WTC11 (cell line): ENCODE measurements at regions not wholly inside any gene's neighbourhood (a gene's known extent, or its start where the extent isn't known, plus 50 kb on each side); places are given as distances from the start of the nearest gene placed in this dataset.

Experiments used
- E2F1 ChIP-seq: sonication (generic); formaldehyde crosslinking; IDR thresholded peaks from 2 replicates; pipeline ENCODE4 v1.8.0; 2022; ENCODE audit warnings: mild to moderate bottlenecking, missing genetic modification reagents
- EMX1 ChIP-seq: fragments of 250-450 bp; sonication (Bioruptor Pico); IDR thresholded peaks from 2 replicates; pipeline ENCODE4 v1.8.0; 2021; ENCODE audit warnings: mild to moderate bottlenecking
- NFYB ChIP-seq: sonication (generic); formaldehyde crosslinking; conservative IDR thresholded peaks from 2 replicates; pipeline ENCODE4 v1.8.0; 2022; ENCODE audit warnings: low read depth, missing genetic modification reagents
- USF1 ChIP-seq: sonication (generic); formaldehyde crosslinking; IDR thresholded peaks from 2 replicates; pipeline ENCODE4 v1.8.0; 2022; ENCODE audit warnings: mild to moderate bottlenecking, missing genetic modification reagents
- TF ChIP-seq, protein P1 (sequence below): fragments of 200-600 bp; IDR thresholded peaks from 2 replicates; pipeline ENCODE4 v1.8.0; 2022; ENCODE audit warnings: antibody characterized with exemption
- TF ChIP-seq, protein P2 (sequence below): sonication (generic); formaldehyde crosslinking; IDR thresholded peaks from 2 replicates; pipeline ENCODE4 v1.8.1; 2022; ENCODE audit warnings: mild to moderate bottlenecking, moderate library complexity, missing genetic modification reagents

DNA sequence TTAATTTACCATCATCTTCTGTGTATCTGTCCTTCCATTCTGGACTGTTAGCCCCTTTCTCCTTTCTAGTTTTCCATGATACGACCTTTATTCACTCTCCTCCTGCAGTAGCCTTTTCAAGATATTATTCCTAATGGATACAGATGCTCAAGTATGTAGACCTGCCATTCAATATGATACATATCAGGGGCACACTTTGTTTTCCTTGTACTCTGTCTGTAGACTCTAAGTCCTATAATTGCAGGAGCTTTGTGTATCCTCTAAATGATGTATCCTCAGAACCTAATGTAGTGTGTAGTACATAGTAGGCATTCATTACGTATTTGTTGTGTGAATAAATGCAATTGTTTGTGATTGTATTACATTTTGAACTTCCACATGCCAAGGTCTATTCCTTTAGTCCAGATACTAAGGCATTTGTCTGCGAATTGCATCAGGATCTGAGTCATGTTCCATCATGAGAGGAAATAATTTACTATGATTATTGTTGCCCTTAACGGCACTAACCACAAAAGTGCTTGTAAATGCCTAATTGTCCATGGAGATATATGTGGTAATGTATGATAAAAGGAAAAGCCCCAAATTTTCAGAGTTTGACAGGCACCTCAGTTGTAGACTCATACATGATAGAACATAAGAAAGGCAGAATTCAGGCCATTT, 57.1 kb upstream of the IZUMO3 start:
- TF ChIP-seq EMX1 (no peak), NFYB (no peak), USF1 (CRISPR knock-in tag) (no peak), E2F1 (no peak)
- TF ChIP-seq, protein P1, sequence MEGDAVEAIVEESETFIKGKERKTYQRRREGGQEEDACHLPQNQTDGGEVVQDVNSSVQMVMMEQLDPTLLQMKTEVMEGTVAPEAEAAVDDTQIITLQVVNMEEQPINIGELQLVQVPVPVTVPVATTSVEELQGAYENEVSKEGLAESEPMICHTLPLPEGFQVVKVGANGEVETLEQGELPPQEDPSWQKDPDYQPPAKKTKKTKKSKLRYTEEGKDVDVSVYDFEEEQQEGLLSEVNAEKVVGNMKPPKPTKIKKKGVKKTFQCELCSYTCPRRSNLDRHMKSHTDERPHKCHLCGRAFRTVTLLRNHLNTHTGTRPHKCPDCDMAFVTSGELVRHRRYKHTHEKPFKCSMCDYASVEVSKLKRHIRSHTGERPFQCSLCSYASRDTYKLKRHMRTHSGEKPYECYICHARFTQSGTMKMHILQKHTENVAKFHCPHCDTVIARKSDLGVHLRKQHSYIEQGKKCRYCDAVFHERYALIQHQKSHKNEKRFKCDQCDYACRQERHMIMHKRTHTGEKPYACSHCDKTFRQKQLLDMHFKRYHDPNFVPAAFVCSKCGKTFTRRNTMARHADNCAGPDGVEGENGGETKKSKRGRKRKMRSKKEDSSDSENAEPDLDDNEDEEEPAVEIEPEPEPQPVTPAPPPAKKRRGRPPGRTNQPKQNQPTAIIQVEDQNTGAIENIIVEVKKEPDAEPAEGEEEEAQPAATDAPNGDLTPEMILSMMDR = no peak
- TF ChIP-seq, protein P2, sequence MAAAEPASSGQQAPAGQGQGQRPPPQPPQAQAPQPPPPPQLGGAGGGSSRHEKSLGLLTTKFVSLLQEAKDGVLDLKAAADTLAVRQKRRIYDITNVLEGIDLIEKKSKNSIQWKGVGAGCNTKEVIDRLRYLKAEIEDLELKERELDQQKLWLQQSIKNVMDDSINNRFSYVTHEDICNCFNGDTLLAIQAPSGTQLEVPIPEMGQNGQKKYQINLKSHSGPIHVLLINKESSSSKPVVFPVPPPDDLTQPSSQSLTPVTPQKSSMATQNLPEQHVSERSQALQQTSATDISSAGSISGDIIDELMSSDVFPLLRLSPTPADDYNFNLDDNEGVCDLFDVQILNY = no peak
